T-helper 1 cell (primary cell): ENCODE measurements at regions not wholly inside any gene's neighbourhood (a gene's known extent, or its start where the extent isn't known, plus 50 kb on each side); places are given as distances from the start of the nearest gene placed in this dataset.

ENCODE experiments used
- DNase-seq, 5 donors: peaks; one replicate each; pipeline ENCODE4 v3.0.0-alpha.2; 2012 to 2020

- DNase-seq = no peak
Observed at GRCh38 chr12:82034769-82035168, 275.6 kb upstream of the PPFIA2 start.

DNA sequence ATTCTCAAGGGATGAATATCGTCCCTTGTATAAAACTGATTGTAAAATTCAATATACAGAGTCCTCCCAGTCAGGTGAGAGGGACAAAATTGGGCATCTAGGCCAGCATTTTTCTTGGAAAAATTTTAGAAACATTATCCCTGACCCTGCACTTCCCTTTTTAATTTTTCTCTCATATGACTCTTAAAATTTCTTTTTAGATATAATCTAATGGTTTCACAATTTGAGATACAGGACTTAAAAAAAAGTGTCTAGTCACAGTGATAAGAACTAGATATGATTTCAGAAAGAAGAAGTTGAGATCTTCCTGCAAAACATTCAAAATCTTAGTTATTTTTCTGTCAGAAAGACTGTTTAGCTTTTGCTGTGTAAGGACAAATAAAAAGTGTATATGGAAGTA lies 270.8 kb upstream of the PPFIA2 start:
- DNase-seq = no peak

DNA sequence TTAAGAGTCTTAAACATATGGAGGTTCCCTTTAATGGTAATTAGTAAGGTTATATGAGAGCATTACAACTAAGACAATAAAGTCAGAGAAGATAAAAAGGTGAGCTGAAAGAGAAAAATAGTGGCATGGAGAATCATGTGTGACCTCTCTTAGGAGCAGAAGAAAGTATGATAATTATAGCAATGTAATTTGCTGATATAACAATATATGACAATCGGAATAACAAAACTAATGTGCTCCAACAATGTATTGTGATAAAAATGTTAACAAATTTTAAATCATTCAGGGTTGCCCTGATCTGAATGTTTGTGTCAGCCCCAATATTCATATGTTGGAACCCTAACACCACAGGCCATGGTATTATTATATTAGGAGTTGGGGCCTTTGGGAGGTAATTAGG lies 269.6 kb upstream of the PPFIA2 start:
- no peak for DNase-seq

- DNase-seq = no peak
Observed at GRCh38 chr12:82027612-82028011, 268.5 kb upstream of the PPFIA2 start.

- no peak for DNase-seq
Observed at GRCh38 chr12:82025462-82025861, 266.3 kb upstream of the PPFIA2 start.

DNA sequence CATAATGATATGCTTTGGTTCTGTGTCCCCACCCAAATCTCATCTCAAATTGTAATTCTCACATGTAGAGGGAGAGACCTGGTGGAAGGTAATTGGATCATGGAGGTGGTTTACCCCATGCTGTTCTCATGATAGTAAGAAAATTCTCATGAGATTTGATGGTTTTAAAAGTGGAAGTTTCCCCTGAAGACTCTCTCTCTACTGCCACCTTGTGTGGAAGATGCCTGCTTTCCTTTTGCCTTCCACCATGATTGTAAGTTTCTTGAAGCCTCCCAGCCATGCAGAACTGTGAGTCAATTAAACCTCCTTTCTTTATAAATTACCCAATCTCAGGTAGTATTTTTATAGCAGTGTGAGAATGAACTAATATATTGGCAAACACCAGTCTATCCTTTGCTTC lies 260.4 kb upstream of the PPFIA2 start:
- DNase-seq = peak in 1 of 5 donors; percentile 2

DNA sequence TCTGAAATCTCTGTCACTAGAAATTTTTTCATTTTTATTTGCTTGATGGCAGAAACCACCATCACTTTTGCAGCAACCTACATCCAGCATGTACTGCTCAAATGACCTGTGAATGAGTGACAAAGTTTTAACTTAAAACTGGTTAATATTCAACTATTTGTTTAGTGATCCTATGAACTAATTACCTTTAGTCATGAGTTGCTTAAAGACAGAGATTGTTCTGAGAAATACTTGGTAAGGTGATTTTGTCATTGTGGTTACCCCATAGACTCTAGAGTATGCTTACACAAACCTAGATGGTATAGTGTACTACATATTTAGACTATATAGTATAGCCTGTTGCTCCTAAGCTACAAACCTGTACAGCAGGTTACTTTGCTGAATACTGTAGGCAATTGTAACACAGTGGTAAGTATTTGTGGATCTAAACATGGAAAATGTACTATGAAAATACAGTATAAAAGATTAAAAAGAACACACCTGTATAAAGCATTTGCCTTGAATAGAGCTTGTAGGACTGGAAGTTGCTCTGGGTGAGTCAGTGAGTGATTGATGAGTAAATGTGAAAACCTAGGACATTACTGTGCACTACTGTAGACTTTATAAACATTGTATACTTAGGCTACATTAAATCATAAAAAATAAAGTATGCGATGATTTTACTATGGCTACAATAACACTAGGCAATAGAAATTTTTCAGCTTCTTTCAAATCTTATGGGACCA lies 256.6 kb upstream of the PPFIA2 start:
- DNase-seq = no peak

GRCh38 chr12:82012176-82012575 lies 253.0 kb upstream of the PPFIA2 start:
- DNase-seq = no peak

DNA sequence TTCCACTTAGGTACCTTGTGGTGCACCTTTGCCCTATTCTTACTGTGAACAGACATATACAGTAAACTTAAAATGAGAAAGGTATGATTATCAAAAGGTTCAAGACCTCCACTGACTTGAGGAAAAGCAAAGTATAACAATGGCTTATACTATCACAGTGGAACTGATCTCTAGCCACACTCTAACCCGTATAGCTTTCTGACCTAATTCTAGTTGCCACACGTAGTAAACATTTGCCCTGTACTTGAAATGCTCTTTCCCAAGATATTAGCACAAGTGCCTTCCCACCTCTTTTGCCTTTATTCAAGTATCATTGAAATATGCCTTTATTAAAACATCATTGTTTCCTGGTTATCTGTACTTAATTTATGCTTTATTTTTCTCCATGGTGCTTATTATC lies 250.4 kb upstream of the PPFIA2 start:
- DNase-seq = no peak

- DNase-seq = no peak
Observed at GRCh38 chr12:82008251-82008650, 249.1 kb upstream of the PPFIA2 start.

DNA sequence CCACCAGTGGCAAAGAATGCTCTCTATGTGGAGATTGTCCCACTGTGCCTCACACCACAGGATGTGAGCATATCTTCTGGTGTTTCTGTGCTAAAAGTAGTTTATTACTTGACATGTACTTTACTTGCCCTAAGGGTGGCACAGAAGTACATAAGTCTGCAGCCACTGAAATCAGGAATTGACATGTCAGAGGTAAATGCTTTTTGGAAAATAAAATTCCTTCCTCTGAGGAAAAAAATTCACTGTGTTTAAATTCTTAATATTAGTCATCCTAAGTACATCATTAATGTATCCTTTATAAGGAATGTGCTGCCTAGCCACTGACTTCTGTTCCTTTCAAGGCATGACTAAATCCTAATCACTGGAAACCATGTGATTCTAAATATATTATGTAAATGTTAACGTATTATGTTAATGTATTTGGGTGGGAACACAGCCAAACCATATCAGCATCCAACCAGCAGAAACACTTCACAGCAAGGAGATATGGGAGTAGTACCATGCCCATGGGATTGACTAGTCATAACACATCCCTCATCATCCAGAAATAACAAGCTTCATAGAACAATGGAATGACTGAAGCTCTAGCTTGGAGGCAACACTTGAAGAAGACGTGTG lies 239.7 kb upstream of the PPFIA2 start:
- no peak for DNase-seq

GRCh38 chr12:81992461-81992860 lies 233.3 kb upstream of the PPFIA2 start:
- peak in 3 of 5 donors; percentile 4 to 15 (median 5) for DNase-seq

- DNase-seq = no peak
Observed at GRCh38 chr12:81991868-81992267, 232.7 kb upstream of the PPFIA2 start.

DNA sequence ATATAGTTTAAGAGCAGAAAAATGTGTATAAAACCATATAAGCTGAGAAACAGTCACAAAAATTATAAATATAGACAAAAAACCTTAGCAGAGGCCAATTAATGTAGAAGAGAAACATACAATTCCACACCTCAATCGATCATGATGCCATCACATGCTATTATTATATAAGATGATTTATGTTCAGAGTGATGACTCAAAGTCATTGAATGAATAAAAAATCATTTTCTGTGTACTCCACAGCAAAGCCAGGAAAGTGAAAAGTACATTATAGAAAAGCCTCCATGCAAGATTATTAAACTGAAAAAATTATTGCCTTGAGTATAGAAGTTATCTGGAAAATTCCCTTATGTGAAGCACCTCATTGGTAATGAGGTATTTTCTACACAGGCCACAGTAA lies 229.2 kb upstream of the PPFIA2 start:
- no peak for DNase-seq

DNA sequence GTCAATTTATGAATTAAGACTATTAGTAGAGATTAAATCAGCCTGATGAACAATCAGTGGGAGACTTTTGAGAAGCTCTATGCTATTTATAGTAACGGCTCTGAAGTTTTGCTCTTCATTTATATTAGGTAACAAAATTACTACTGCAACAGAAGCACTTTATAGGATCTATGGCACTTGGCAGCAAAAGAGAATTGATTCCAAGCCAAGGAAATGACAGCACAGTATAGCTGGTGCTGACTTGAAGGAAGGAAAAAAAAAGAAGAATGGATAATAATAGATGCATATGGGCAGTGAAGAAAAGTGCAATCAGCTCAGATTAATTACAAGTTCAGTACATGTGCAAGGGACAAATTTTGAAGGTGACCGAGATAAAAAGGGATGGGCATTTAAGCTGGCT lies 228.2 kb upstream of the PPFIA2 start:
- DNase-seq = no peak

- DNase-seq = no peak
Observed at GRCh38 chr12:81976661-81977060, 217.5 kb upstream of the PPFIA2 start.

DNA sequence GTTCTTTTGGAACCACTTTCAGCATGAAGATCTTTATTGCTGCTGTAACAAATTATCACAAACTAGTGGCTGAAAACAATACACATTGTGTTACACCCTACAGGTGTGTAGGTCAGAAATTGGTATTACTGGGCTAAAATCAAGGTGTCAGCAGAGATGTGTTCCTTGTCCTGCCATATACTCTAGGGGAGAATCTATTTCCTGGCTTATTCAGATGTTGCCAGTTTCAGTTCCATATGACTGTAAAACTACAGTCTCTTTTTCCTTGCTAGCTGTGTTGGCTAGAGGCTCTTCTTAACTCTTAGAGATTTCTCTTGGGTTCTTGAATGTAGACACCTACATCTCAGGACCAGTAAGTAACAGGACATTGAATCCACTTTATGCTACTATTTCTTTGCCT lies 215.6 kb upstream of the PPFIA2 start:
- DNase-seq = no peak

- DNase-seq = no peak
Observed at GRCh38 chr12:81968421-81968820, 209.3 kb upstream of the PPFIA2 start.

- DNase-seq = no peak
Observed at GRCh38 chr12:81963636-81964035, 204.5 kb upstream of the PPFIA2 start.

- no peak for DNase-seq
Observed at GRCh38 chr12:81963026-81963425, 203.9 kb upstream of the PPFIA2 start.

DNA sequence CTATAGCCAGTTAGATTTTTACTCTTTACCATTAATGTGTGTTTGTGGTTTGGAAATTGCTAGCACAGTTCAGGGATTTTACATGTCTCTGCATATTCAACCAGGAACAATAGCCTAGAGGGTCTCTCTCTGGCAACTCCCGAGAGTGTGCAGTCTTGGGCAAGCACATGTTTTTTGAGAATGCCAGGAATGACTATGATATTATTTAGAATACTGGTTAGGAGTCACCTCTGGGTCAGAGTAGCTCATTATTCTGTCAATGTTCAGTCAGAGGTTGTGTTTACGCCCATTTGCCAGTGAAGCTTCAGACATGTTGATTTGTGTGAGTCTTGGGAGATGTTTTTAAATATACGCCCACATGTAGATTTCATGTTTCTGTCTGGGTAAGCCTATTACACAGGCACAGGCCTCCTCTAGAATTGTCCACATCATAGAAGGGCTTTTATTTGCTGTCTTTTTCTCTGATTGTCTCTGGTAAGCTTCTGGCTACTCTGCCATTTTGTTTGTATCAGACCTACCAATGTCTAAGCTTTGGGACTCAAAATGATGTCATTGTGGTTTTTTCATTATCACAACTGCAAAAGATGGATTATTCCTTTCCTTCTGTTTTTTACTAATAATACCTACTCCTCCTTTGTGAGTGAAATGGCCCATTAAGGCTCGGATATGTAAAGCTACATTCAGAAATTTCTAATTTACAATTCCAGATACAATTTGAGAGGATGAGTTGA lies 203.1 kb upstream of the PPFIA2 start:
- DNase-seq = no peak

- DNase-seq = no peak
Observed at GRCh38 chr12:81958406-81958805, 199.3 kb upstream of the PPFIA2 start.

- no peak for DNase-seq
Observed at GRCh38 chr12:81957631-81958030, 198.5 kb upstream of the PPFIA2 start.

DNA sequence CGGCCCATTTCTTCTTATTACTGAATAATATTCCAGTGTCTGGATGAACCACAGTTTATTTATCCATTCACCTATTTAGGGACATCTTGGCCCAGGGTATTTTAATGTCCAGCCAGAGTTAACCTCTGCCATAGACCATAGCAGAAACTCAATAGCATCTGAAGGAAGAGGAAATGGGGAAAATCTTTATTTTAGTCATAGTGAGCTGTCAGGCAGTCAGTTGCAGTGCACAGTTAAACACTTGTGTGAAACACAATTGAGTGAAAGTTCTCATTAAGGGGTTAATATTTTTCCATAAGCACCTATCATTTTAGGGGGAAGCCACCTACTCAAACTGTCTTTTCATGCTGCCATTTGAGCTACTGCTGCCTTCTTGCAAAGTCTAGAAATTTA lies 197.3 kb upstream of the PPFIA2 start:
- DNase-seq = no peak
